Thyroid gland (tissue), 4 donors: ENCODE measurements at regions not wholly inside any gene's neighbourhood (a gene's known extent, or its start where the extent isn't known, plus 50 kb on each side); places are given as distances from the start of the nearest gene placed in this dataset.

Experiments
- DNase-seq, 2 donors: peaks; one replicate each; pipeline ENCODE4 v3.0.0-alpha.2; 2019
- H3K27ac ChIP-seq, 3 donors: fragments of 200-600 bp; sonication (generic); 1 replicate in 2 of 3; 2 replicates in 1 of 3; pipeline ENCODE4 v1.5.1; 2016 to 2019; ENCODE audit warnings: mild to moderate bottlenecking in 1 of 3, moderate library complexity in 1 of 3
- H3K27me3 ChIP-seq: fragments of 200-600 bp; sonication (generic); one replicate; pipeline ENCODE4 v1.5.1; 2019
- H3K36me3 ChIP-seq, 2 donors: fragments of 200-600 bp; sonication (generic); one replicate each; pipeline ENCODE4 v1.5.1; 2016 to 2019
- H3K4me1 ChIP-seq, 2 donors: fragments of 200-600 bp; sonication (generic); one replicate each; pipeline ENCODE4 v1.5.1; 2017 to 2019
- H3K4me3 ChIP-seq, 3 donors: fragments of 200-600 bp; sonication (generic); replicated peaks in 1 of 3; 1 replicate in 2 of 3; 2 replicates in 1 of 3; pipeline ENCODE4 v1.5.1; 2016; ENCODE audit warnings: mild to moderate bottlenecking in 1 of 3
- H3K9me3 ChIP-seq: fragments of 200-600 bp; sonication (generic); one replicate; pipeline ENCODE4 v1.5.1; 2017
- POLR2A ChIP-seq, 2 donors: fragments of 450-650 bp; IDR thresholded peaks; one replicate each; pipeline ENCODE4 v1.6.1; 2017; ENCODE audit warnings: antibody characterized with exemption in 2 of 2, mild to moderate bottlenecking in 2 of 2, moderate library complexity in 1 of 2
- WGBS, 2 donors: methylation state at CpG; one replicate each; pipeline ENCODE4 v1.1.5; 2017; 5-methylcytosine and 5-hydroxymethylcytosine counted together
- intact Hi-C: fragments of 100-400 bp; cut with DNase I; formaldehyde crosslinking; loops from one replicate; pipeline ENCODE4 v1.15.1; 2023
- TF ChIP-seq, protein P1 (sequence below), 6 experiments: fragments of 200-600 bp in 3 of 6; fragments of 450-650 bp in 3 of 6; sonication (generic) in 3 of 6; IDR thresholded peaks; one replicate each; pipeline ENCODE4 v1.5.1; 2016 to 2019; ENCODE audit warnings: antibody characterized with exemption in 6 of 6, mild to moderate bottlenecking in 2 of 6, inconsistent platforms in 1 of 6, moderate library complexity in 1 of 6

DNA sequence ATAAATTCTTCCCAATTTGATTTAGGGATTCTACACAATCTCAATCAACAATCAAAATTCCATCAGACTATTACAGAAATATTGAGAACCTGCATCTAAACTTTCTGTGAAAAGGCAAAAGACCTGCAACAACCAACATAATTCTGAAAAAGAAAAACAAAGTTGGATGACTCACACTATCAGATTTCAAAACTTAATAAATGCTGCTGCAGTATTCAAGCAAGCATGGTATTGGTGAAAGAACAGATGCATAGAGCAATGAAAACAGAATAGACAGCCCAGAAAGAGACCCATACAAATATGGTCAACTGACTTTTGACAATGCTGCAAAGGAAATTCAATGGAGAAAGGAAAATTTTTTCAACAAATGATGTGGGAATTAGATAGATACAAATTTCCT lies 477.1 kb upstream of the NR2F2 start:
- no peaks in the 10 kb centered on the region for H3K27me3 ChIP-seq
- intact Hi-C loops: no loop called here

DNA sequence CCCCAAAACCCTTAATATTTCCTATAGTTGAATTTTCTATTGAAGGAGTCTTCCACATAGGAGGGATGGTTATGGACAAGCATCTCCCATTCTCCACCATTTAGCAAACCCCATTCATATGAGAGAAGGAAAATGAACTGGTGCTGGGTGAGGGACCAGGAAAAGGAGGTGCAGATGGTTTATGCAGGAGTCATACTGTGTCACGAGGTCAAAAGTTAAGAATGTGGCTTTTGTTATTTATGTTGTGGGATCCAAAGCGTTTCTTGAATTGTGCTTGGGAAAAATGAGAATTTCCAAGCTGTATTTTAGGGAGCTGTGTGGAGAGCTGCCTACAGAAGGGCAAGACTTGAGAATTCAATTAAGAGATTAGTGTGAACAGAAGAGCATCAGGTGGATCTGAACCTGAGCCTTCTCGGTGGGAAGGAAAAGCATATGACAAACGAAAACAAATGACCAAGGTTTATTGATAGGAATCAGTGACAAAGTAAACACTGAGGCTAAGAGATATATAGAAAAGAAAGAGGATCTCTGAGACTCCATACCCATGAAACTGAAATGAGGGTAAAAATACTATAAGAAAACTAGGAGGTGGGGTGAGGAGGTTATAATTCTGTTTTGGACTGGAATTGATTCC lies 473.3 kb upstream of the NR2F2 start:
- intact Hi-C loops: no loop called here
- Histone ChIP-seq H3K27ac (no peak overlapping the region), H3K4me1 (no peaks in the 10 kb centered on the region), H3K27me3 (no peaks in the 10 kb centered on the region), H3K36me3 (no peaks in the 10 kb centered on the region), H3K4me3 (no peak overlapping the region), H3K9me3 (no peaks in the 10 kb centered on the region)
- TF ChIP-seq, protein P1, sequence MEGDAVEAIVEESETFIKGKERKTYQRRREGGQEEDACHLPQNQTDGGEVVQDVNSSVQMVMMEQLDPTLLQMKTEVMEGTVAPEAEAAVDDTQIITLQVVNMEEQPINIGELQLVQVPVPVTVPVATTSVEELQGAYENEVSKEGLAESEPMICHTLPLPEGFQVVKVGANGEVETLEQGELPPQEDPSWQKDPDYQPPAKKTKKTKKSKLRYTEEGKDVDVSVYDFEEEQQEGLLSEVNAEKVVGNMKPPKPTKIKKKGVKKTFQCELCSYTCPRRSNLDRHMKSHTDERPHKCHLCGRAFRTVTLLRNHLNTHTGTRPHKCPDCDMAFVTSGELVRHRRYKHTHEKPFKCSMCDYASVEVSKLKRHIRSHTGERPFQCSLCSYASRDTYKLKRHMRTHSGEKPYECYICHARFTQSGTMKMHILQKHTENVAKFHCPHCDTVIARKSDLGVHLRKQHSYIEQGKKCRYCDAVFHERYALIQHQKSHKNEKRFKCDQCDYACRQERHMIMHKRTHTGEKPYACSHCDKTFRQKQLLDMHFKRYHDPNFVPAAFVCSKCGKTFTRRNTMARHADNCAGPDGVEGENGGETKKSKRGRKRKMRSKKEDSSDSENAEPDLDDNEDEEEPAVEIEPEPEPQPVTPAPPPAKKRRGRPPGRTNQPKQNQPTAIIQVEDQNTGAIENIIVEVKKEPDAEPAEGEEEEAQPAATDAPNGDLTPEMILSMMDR (IDR thresholded peaks at IDR 0.05): no peak
- no peak for TF ChIP-seq POLR2A (IDR thresholded peaks at IDR 0.05)
- DNase-seq: no peak
- 55 to 57% methylated on average over 4 of the region's 4 CpGs for WGBS, 2 donors

More for the DNA sequence above, 477.1 kb upstream of the NR2F2 start:
- H3K4me3 ChIP-seq: no peak overlapping the region
- TF ChIP-seq POLR2A (IDR thresholded peaks at IDR 0.05): no peak
- TF ChIP-seq, protein P1 (IDR thresholded peaks at IDR 0.05): no peak
- H3K27ac ChIP-seq: no peak overlapping the region
- no peaks in the 10 kb centered on the region for H3K36me3 ChIP-seq
- no peak for DNase-seq
- H3K4me1 ChIP-seq: no peaks in the 10 kb centered on the region
- H3K9me3 ChIP-seq: no peaks in the 10 kb centered on the region

DNA sequence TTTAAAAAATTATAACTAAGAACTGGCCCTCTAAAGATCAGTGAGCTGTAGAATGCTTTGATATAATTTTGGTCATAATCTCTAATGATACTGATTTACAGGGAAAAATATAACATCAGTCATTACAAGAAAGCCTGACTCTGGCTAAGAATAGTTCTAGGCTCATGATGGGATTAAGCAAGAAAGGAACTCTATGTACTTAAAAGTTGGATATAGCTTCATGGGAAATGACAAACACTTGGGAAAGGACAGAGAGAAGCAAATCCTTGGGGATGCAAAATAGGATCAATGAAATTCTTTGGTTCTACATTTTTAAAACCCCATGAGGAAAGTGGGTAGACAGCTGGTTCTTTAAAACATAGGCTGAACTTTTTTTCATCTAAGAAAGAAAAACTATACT lies 472.7 kb upstream of the NR2F2 start:
- Histone ChIP-seq H3K4me3 (no peak overlapping the region), H3K9me3 (no peaks in the 10 kb centered on the region), H3K27me3 (no peaks in the 10 kb centered on the region), H3K4me1 (no peaks in the 10 kb centered on the region), H3K36me3 (no peaks in the 10 kb centered on the region), H3K27ac (no peak overlapping the region)
- TF ChIP-seq, protein P1 (IDR thresholded peaks at IDR 0.05): no peak
- TF ChIP-seq POLR2A (IDR thresholded peaks at IDR 0.05): no peak
- no peak for DNase-seq
- intact Hi-C loops: no loop called here

DNA sequence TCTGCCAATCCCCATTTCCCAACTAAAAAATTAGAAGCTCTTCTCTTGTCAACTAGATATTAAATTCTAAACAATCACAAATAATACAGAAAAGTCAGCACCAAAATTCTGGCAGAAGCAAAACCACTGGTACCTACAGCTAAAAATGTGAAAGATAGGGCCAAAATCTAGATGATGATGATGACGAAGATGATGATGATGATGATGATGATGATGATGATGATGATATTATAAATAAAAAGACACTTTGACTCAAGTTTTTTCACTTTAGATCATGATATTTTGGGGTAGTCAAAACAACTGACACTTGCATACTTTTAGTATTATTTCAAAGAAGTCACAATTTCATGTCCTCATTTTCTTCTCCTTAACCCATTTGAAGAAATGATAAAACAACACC lies 470.1 kb upstream of the NR2F2 start:
- Histone ChIP-seq H3K4me3 (no peak overlapping the region), H3K9me3 (no peaks in the 10 kb centered on the region), H3K27ac (no peak overlapping the region), H3K36me3 (no peaks in the 10 kb centered on the region), H3K4me1 (no peaks in the 10 kb centered on the region), H3K27me3 (no peaks in the 10 kb centered on the region)
- WGBS, 2 donors: 93 to 98% methylated on average over 1 of the region's 1 CpG
- TF ChIP-seq POLR2A (IDR thresholded peaks at IDR 0.05): no peak
- TF ChIP-seq, protein P1 (IDR thresholded peaks at IDR 0.05): no peak
- no peak for DNase-seq
- intact Hi-C loops: no loop called here

DNA sequence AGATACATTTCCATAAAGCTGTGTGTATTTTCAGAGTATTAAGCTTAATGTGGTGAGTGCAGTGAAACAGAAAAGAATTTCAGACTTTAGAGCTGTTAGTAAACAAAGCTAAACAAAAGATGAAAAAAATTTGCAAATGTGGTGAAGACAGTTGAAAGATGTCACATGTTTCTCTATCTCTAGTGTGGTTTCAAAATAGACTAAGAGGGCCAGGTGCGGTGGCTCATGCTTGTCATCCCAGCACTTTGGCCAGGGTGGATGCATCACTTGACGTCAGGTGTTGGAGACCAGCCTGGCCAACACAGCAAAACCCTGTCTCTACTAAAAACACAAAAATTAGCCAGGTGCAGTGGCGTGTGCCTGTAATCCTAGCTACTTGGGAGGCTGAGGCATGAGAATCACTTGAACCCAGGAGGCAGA lies 466.0 kb upstream of the NR2F2 start:
- intact Hi-C loops: no loop called here
- no peak overlapping the region for H3K4me3 ChIP-seq
- no peaks in the 10 kb centered on the region for H3K4me1 ChIP-seq
- no peaks in the 10 kb centered on the region for H3K27me3 ChIP-seq
- no peak for DNase-seq
- WGBS, 2 donors: 70 to 78% methylated on average over 3 of the region's 3 CpGs
- H3K36me3 ChIP-seq: no peaks in the 10 kb centered on the region
- H3K27ac ChIP-seq: no peak overlapping the region
- TF ChIP-seq, protein P1 (IDR thresholded peaks at IDR 0.05): no peak
- no peak for TF ChIP-seq POLR2A (IDR thresholded peaks at IDR 0.05)
- no peaks in the 10 kb centered on the region for H3K9me3 ChIP-seq
